Panc1 (cell line): ENCODE measurements at regions not wholly inside any gene's neighbourhood (a gene's known extent, or its start where the extent isn't known, plus 50 kb on each side); places are given as distances from the start of the nearest gene placed in this dataset.

ENCODE experiments used
- ATAC-seq: fragments of 200-7000 bp; cut with Tn5 transposase; 2 replicates; pipeline ENCODE4 v1.9.1; 2020; ENCODE audit warnings: mild to moderate bottlenecking, moderate library complexity
- BruUV-seq: library from RNA; stranded (reverse); fragments of 400-500 nt; replicated peaks from 2 replicates; lab custom pipeline; 2021; lab: Mats Ljungman, UMichigan
- CTCF ChIA-PET: fragments of 300-600 bp; sonication (Branson Sonifier 250); formaldehyde crosslinking; loops from one replicate; lab custom pipeline; 2022; ENCODE audit warnings: antibody characterized with exemption; lab: Charles Lee
- POLR2A ChIA-PET: fragments of 300-600 bp; sonication (Branson Sonifier 250); formaldehyde crosslinking; loops from one replicate; lab custom pipeline; 2022; ENCODE audit warnings: antibody characterized with exemption; lab: Charles Lee
- DNase-seq: peaks from one replicate; pipeline ENCODE4 v3.0.0-alpha.2; 2010; ENCODE audit warnings: low read depth, low spot score
- H3K27ac ChIP-seq: 2 replicates; pipeline ENCODE4 v1.5.1; 2011; ENCODE audit warnings: mild to moderate bottlenecking, low read length, inconsistent platforms
- H3K27me3 ChIP-seq: fragments of 200-500 bp; sonication (Bioruptor generic); 2 replicates; pipeline ENCODE4 v1.6.0; 2014; ENCODE audit warnings: low read length, inconsistent platforms; ENCODE audit not compliant: control insufficient read depth, insufficient read depth
- H3K36me3 ChIP-seq: fragments of 200-500 bp; sonication (Bioruptor generic); 2 replicates; pipeline ENCODE4 v1.5.1; 2014; ENCODE audit warnings: inconsistent platforms, mild to moderate bottlenecking, low read length, moderate library complexity; ENCODE audit not compliant: control insufficient read depth, insufficient read depth
- H3K4me1 ChIP-seq: 2 replicates; pipeline ENCODE4 v1.5.1; 2011; ENCODE audit warnings: inconsistent platforms, mild to moderate bottlenecking, low read length, moderate library complexity; ENCODE audit not compliant: control insufficient read depth, insufficient read depth
- H3K4me3 ChIP-seq, 2 experiments: 2 replicates each; pipeline ENCODE4 v1.5.1; 2011 to 2012; ENCODE audit warnings: low read depth in 2 of 2, low read length in 2 of 2, mild to moderate bottlenecking in 2 of 2, inconsistent platforms in 1 of 2, moderate library complexity in 1 of 2
- H3K9me3 ChIP-seq: fragments of 200-500 bp; sonication (Bioruptor generic); 2 replicates; pipeline ENCODE4 v1.5.1; 2014; ENCODE audit warnings: low read depth, mild to moderate bottlenecking, inconsistent platforms, low read length, moderate library complexity; ENCODE audit not compliant: control insufficient read depth, insufficient read depth
- CTCF ChIP-seq: fragments of 450-650 bp; IDR thresholded peaks from 2 replicates; pipeline ENCODE4 v1.5.1; 2017; ENCODE audit warnings: mild to moderate bottlenecking
- POLR2AphosphoS5 ChIP-seq: IDR thresholded peaks from 2 replicates; pipeline ENCODE4 v1.6.1; 2012; ENCODE audit warnings: mild to moderate bottlenecking, low read depth, low read length, moderate library complexity
- SIN3A ChIP-seq: IDR thresholded peaks from 2 replicates; pipeline ENCODE4 v1.6.1; 2012; ENCODE audit warnings: low read depth, mild to moderate bottlenecking, low read length, moderate library complexity, borderline replicate concordance; ENCODE audit not compliant: insufficient read depth
- TCF7L2 ChIP-seq: IDR thresholded peaks from 2 replicates; pipeline ENCODE4 v1.6.1; 2011; ENCODE audit warnings: mild to moderate bottlenecking, low read depth, low read length, inconsistent platforms
- in situ Hi-C: cut with HindIII; loops from 2 replicates; pipeline ENCODE4 v1.10.0; 2016; ENCODE audit warnings: low sequenced_read_pairs, low pct_unique_long_range_greater_than_20kb
- intact Hi-C: fragments of 100-400 bp; cut with micrococcal nuclease; formaldehyde crosslinking; loops from one replicate; pipeline ENCODE4 v1.10.0; 2022; ENCODE audit not compliant: unreplicated experiment
- TF ChIP-seq, protein P1 (sequence below), 2 experiments: IDR thresholded peaks; 2 replicates each; pipeline ENCODE4 v1.6.1; 2011 to 2012; ENCODE audit warnings: low read depth in 2 of 2, control low read depth in 1 of 2, low read length in 1 of 2, mild to moderate bottlenecking in 1 of 2, moderate library complexity in 1 of 2; ENCODE audit not compliant: insufficient read depth in 1 of 2

DNA sequence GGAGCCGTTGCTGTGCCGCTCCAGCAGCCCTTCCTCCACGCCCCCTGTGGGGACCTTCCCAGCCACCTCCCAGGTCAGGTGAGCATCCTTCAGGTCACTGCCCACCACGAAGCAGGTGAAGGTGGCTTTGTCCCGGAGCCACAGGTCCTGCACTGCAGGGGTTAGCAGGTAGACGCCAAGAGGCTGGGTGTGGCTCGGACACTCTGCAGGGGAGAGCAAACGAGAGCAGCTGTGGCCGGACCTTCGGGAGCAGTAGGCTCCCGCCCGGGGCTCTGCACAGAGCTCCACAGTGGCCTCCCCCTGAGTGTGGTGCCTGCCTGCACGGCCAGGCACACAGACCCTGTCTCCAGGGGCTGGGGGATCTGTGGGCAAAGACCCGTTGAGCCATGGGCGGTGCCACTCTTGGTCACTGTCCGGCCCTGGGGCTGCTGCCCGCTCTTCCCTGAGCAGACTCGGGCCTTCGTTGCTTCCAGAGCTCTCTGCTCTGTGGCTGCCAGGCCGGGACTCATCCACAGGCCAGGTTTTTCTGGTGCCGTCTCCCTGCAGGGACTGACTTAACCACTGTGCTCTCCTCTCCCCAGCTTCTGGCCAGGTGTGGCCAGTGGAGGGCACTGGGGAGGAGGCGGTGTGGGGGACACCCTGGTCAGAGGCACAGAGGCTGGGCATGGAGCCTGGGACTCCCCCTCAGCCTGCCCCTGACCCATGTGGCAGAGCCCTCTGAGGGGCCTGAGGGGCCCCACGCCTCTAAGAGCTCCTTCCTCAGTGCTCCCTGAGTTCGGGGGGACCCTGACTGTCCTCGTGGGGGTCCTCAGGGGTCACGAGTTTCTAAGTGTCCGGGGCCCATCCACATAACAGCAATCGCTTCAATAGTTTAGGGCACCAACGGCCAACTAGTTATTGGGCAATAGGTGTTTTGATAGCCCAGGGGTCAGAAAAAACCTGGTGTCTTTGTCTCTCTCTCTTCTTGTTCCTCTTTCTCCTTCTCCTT, 314.9 kb downstream of the TMEM121 start:
- no peak for ATAC-seq
- BruUV-seq = no TSS peak
- Histone ChIP-seq H3K36me3 (no peaks in the 10 kb centered on the region), H3K27me3 (no peaks in the 10 kb centered on the region), H3K4me1 (no peaks in the 10 kb centered on the region), H3K27ac (no peak overlapping the region), H3K9me3 (no peaks in the 10 kb centered on the region), H3K4me3 (no peak overlapping the region)
- no peak for DNase-seq
- no peak for TF ChIP-seq SIN3A
- POLR2A ChIA-PET = no interaction called here
- CTCF ChIA-PET = no interaction called here
- intact Hi-C loops = no loop called here
- in situ Hi-C loops = no loop called here

DNA sequence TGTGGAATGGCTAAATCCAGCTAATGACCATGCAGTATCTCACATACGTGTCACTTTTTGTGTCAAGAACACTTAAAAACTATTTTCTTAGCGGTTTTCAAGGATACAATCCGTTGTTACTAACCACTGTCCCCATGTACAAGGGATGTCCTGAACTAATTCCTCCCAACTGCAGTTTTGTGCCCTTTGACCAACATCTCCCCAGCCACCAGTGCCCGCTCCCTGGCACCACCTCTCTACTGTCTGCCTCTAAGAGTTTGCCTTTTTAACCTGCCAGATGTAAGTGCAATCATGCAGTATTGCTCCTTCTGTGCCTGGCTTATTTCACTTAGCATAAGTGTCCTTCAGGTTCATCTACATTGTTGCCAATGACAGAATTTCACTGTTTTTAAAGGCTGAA, 315.7 kb downstream of the TMEM121 start:
- ChIA-PET CTCF (no interaction called here), POLR2A (interaction anchor here (0.7 kb wide), 1 partner anchor 30 kb away, joined by 7 read pairs; no protein-coding TSS in a partner anchor)
- no peak for TF ChIP-seq TCF7L2
- TF ChIP-seq POLR2AphosphoS5 = no peak
- TF ChIP-seq CTCF = no peak
- no peak for TF ChIP-seq SIN3A
- TF ChIP-seq, protein P1, sequence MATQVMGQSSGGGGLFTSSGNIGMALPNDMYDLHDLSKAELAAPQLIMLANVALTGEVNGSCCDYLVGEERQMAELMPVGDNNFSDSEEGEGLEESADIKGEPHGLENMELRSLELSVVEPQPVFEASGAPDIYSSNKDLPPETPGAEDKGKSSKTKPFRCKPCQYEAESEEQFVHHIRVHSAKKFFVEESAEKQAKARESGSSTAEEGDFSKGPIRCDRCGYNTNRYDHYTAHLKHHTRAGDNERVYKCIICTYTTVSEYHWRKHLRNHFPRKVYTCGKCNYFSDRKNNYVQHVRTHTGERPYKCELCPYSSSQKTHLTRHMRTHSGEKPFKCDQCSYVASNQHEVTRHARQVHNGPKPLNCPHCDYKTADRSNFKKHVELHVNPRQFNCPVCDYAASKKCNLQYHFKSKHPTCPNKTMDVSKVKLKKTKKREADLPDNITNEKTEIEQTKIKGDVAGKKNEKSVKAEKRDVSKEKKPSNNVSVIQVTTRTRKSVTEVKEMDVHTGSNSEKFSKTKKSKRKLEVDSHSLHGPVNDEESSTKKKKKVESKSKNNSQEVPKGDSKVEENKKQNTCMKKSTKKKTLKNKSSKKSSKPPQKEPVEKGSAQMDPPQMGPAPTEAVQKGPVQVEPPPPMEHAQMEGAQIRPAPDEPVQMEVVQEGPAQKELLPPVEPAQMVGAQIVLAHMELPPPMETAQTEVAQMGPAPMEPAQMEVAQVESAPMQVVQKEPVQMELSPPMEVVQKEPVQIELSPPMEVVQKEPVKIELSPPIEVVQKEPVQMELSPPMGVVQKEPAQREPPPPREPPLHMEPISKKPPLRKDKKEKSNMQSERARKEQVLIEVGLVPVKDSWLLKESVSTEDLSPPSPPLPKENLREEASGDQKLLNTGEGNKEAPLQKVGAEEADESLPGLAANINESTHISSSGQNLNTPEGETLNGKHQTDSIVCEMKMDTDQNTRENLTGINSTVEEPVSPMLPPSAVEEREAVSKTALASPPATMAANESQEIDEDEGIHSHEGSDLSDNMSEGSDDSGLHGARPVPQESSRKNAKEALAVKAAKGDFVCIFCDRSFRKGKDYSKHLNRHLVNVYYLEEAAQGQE (IDR thresholded peaks at IDR 0.05; ENCODE audit: insufficient read depth in 1 of 2, low read depth in 2 of 2, low read length in 1 of 2) = no peak
- intact Hi-C loops (no loop called here), in situ Hi-C loops (no loop called here)
- no TSS peak for BruUV-seq
- H3K9me3 ChIP-seq = no peaks in the 10 kb centered on the region
- no peaks in the 10 kb centered on the region for H3K36me3 ChIP-seq
- DNase-seq = no peak
- ATAC-seq = no peak
- H3K4me3 ChIP-seq = no peak overlapping the region
- no peaks in the 10 kb centered on the region for H3K27me3 ChIP-seq
- H3K4me1 ChIP-seq = no peaks in the 10 kb centered on the region
- H3K27ac ChIP-seq = no peak overlapping the region

GRCh38 chr14:105843444-105844046, 317.2 kb downstream of the TMEM121 start:
- ChIA-PET CTCF (no interaction called here), POLR2A (no interaction called here)
- ATAC-seq (no peak), DNase-seq (no peak)
- H3K4me3 ChIP-seq = no peak overlapping the region
- intact Hi-C loops = no loop called here
- TF ChIP-seq, protein P1 (IDR thresholded peaks at IDR 0.05; ENCODE audit: insufficient read depth in 1 of 2, low read depth in 2 of 2, low read length in 1 of 2) = no peak
- TF ChIP-seq TCF7L2 = no peak
- TF ChIP-seq CTCF = no peak
- TF ChIP-seq SIN3A = no peak
- TF ChIP-seq POLR2AphosphoS5 = no peak
- H3K36me3 ChIP-seq = no peaks in the 10 kb centered on the region
- H3K27me3 ChIP-seq = no peaks in the 10 kb centered on the region
- in situ Hi-C loops = no loop called here
- no peaks in the 10 kb centered on the region for H3K4me1 ChIP-seq
- no peak overlapping the region for H3K27ac ChIP-seq
- BruUV-seq = no TSS peak
- no peaks in the 10 kb centered on the region for H3K9me3 ChIP-seq
